Choroid plexus epithelial cell (primary cell): ENCODE measurements at regions not wholly inside any gene's neighbourhood (a gene's known extent, or its start where the extent isn't known, plus 50 kb on each side); places are given as distances from the start of the nearest gene placed in this dataset.

Source experiments
- DNase-seq: peaks from one replicate; pipeline ENCODE4 v3.0.0-alpha.2; 2010; ENCODE audit warnings: low read depth
- H3K4me3 ChIP-seq: 2 replicates; pipeline ENCODE4 v1.5.1; 2011; ENCODE audit warnings: low read depth, mild to moderate bottlenecking, control low read depth, low read length, moderate library complexity
- CTCF ChIP-seq: conservative IDR thresholded peaks from 2 replicates; pipeline ENCODE4 v1.5.1; 2011; ENCODE audit warnings: low read depth, mild to moderate bottlenecking, control low read depth, inconsistent platforms, low read length, moderate library complexity

- no peak for TF ChIP-seq CTCF
- peak; percentile 7 for DNase-seq
- H3K4me3 ChIP-seq = no peak overlapping the region
These were observed 629.5 kb downstream of the LMO4 start for GRCh38 chr1:87958201-87958600.

- DNase-seq = no peak
- TF ChIP-seq CTCF = no peak
- H3K4me3 ChIP-seq = no peak overlapping the region
These were observed 630.0 kb downstream of the LMO4 start for GRCh38 chr1:87958716-87959115.

GRCh38 chr1:87959236-87959635, 630.6 kb downstream of the LMO4 start:
- no peak overlapping the region for H3K4me3 ChIP-seq
- no peak for DNase-seq
- TF ChIP-seq CTCF = no peak

- no peak for TF ChIP-seq CTCF
- DNase-seq = peak; percentile 28
- H3K4me3 ChIP-seq = no peak overlapping the region
These were observed 633.3 kb downstream of the LMO4 start for GRCh38 chr1:87961992-87962391.

GRCh38 chr1:87963556-87963955, 634.9 kb downstream of the LMO4 start:
- peak; percentile 11 for DNase-seq
- H3K4me3 ChIP-seq = no peak overlapping the region
- no peak for TF ChIP-seq CTCF

GRCh38 chr1:87965193-87965592, 636.5 kb downstream of the LMO4 start:
- DNase-seq = no peak
- no peak for TF ChIP-seq CTCF
- no peak overlapping the region for H3K4me3 ChIP-seq

- DNase-seq = peak; percentile 76
- no peak for TF ChIP-seq CTCF
- no peak overlapping the region for H3K4me3 ChIP-seq
These were observed 639.7 kb downstream of the LMO4 start for GRCh38 chr1:87968197-87968955.
